ENCODE measurements at regions not wholly inside any gene's neighbourhood (a gene's known extent, or its start where the extent isn't known, plus 50 kb on each side); places are given as distances from the start of the nearest gene placed in this dataset.

- TF ChIP-seq CEBPB (IDR thresholded peaks at IDR 0.05; ENCODE audit: borderline replicate concordance in 1 of 2, low read depth in 2 of 2, low read length in 2 of 2): no peak
- no peak for TF ChIP-seq ATF3 (IDR thresholded peaks at IDR 0.05; ENCODE audit: borderline replicate concordance, extremely low read depth, low read depth, low read length)
- no peak for TF ChIP-seq CREB1 (IDR thresholded peaks at IDR 0.05; ENCODE audit: low read depth)
These were observed 466.6 kb upstream of the MANEA start (continued) for GRCh38 chr6:95110767-95111166.

GRCh38 chr6:95117236-95117635 is 460.1 kb upstream of the MANEA start:
- BruUV-seq (replicated peaks): no TSS peak
- H3K36me3 ChIP-seq (ENCODE audit: control insufficient read depth in 2 of 2, insufficient read depth in 2 of 2, low read length in 1 of 2): no peaks in the 10 kb centered on the region
- CTCF ChIA-PET: no interaction called here

More at GRCh38 chr6:95117236-95117635, 460.1 kb upstream of the MANEA start:
- in situ Hi-C loops (cut with MboI) (no loop called here), intact Hi-C loops (cut with micrococcal nuclease; ENCODE audit: unreplicated experiment) (no loop called here)
- TF ChIP-seq IKZF2 (IDR thresholded peaks at IDR 0.05) (no peak), TCF3 (IDR thresholded peaks at IDR 0.05; ENCODE audit: borderline replicate concordance, insufficient read depth, low read depth, low read length) (no peak), EZH2 (IDR thresholded peaks at IDR 0.05; ENCODE audit: borderline replicate concordance, control insufficient read depth, low read depth, low read length) (no peak), TAF1 (IDR thresholded peaks at IDR 0.05; ENCODE audit: borderline replicate concordance, low read depth, low read length) (no peak), STAT1 (conservative IDR thresholded peaks at IDR 0.05) (no peak), PRDM15 (CRISPR knock-in tag; IDR thresholded peaks at IDR 0.05) (no peak), FOS (IDR thresholded peaks at IDR 0.05; ENCODE audit: borderline replicate concordance, extremely low read depth, insufficient read length) (no peak), MYC (IDR thresholded peaks at IDR 0.05; ENCODE audit: insufficient read depth, insufficient read length, insufficient replicate concordance, low read length, severe bottlenecking) (no peak), ZNF622 (IDR thresholded peaks at IDR 0.05) (no peak), ZNF384 (IDR thresholded peaks at IDR 0.05; ENCODE audit: borderline replicate concordance, low read depth, low read length) (no peak)
- ATAC-seq (no peak), DNase-seq (ENCODE audit: low read depth, low spot score) (no peak), FAIRE-seq (no peak)
- no peak overlapping the region for H3K9ac ChIP-seq (ENCODE audit: control insufficient read depth, insufficient read depth, low read length)
- H3K79me2 ChIP-seq (ENCODE audit: control insufficient read depth, insufficient read depth, low read length): no peaks in the 10 kb centered on the region
- ChIA-PET SMC1A (ENCODE audit: uncharacterized antibody, unreplicated experiment) (no interaction called here), POLR2A (no interaction called here), RAD21 (ENCODE audit: unreplicated experiment) (no interaction called here)
- H3K4me3 ChIP-seq: no peak overlapping the region
- H3K4me2 ChIP-seq (ENCODE audit: control insufficient read depth, insufficient read depth): no peak overlapping the region
- H3K27me3 ChIP-seq (replicated peaks in 1 of 2; ENCODE audit: control insufficient read depth in 2 of 2, insufficient read depth in 2 of 2, low read length in 1 of 2): no peaks in the 10 kb centered on the region
- no peaks in the 10 kb centered on the region for H4K20me1 ChIP-seq (ENCODE audit: control insufficient read depth, insufficient read depth)
- no peaks in the 10 kb centered on the region for H3K9me3 ChIP-seq (replicated peaks; ENCODE audit: control insufficient read depth, insufficient read depth, low read length)
- H2AFZ ChIP-seq (ENCODE audit: control insufficient read depth, low read depth, low read length): no peak overlapping the region
- H3K27ac ChIP-seq (ENCODE audit: control insufficient read depth, insufficient read depth): no peak overlapping the region
- H3K4me1 ChIP-seq (ENCODE audit: control insufficient read depth, insufficient read depth, low read length): no peaks in the 10 kb centered on the region

Measured in GM12878 (cell line).